COLO829 (cell line): ENCODE measurements at regions not wholly inside any gene's neighbourhood (a gene's known extent, or its start where the extent isn't known, plus 50 kb on each side); places are given as distances from the start of the nearest gene placed in this dataset.

Source experiments
- DNase-seq: peaks from one replicate; pipeline ENCODE4 v3.0.0; 2012; ENCODE audit warnings: low spot score

- DNase-seq, result no peak
These were observed 1253.8 kb downstream of the MRPL39 start for GRCh38 chr21:24353492-24353891.

- no peak for DNase-seq
These were observed 1267.9 kb downstream of the MRPL39 start for GRCh38 chr21:24339406-24339805.

GRCh38 chr21:24336491-24336890 lies 1270.8 kb downstream of the MRPL39 start:
- no peak for DNase-seq

- no peak for DNase-seq
These were observed 1283.7 kb downstream of the MRPL39 start for GRCh38 chr21:24323536-24323935.

GRCh38 chr21:24316277-24316922 lies 1290.9 kb downstream of the MRPL39 start:
- no peak for DNase-seq

- DNase-seq, result no peak
These were observed 1296.5 kb downstream of the MRPL39 start for GRCh38 chr21:24310788-24311187.

- DNase-seq, result no peak
These were observed 1299.1 kb downstream of the MRPL39 start for GRCh38 chr21:24308183-24308582.

GRCh38 chr21:24302400-24302799 lies 1304.9 kb downstream of the MRPL39 start:
- DNase-seq, result no peak

GRCh38 chr21:24298040-24298439 lies 1309.2 kb downstream of the MRPL39 start:
- no peak for DNase-seq

- DNase-seq, result no peak
These were observed 1313.1 kb downstream of the MRPL39 start for GRCh38 chr21:24294171-24294570.

- no peak for DNase-seq
These were observed 1317.0 kb downstream of the MRPL39 start for GRCh38 chr21:24290151-24290833.

GRCh38 chr21:24289539-24289938 lies 1317.7 kb downstream of the MRPL39 start:
- no peak for DNase-seq

GRCh38 chr21:24280596-24280995 lies 1326.7 kb downstream of the MRPL39 start:
- DNase-seq, result no peak

- DNase-seq, result no peak
These were observed 1328.6 kb downstream of the MRPL39 start for GRCh38 chr21:24278711-24279110.

GRCh38 chr21:24276204-24276603 lies 1331.1 kb downstream of the MRPL39 start:
- DNase-seq, result no peak

- no peak for DNase-seq
These were observed 1331.7 kb downstream of the MRPL39 start for GRCh38 chr21:24275616-24276015.

GRCh38 chr21:24272521-24272938 lies 1334.8 kb downstream of the MRPL39 start:
- DNase-seq, result no peak

GRCh38 chr21:24265987-24266386 lies 1341.3 kb downstream of the MRPL39 start:
- no peak for DNase-seq

- DNase-seq, result no peak
These were observed 1346.5 kb downstream of the MRPL39 start for GRCh38 chr21:24260751-24261150.

GRCh38 chr21:24259241-24259640 lies 1348.0 kb downstream of the MRPL39 start:
- DNase-seq, result no peak

GRCh38 chr21:24255591-24255990 lies 1351.7 kb downstream of the MRPL39 start:
- DNase-seq, result no peak

- no peak for DNase-seq
These were observed 1381.8 kb downstream of the MRPL39 start for GRCh38 chr21:24225431-24225830.

GRCh38 chr21:24224422-24224821 lies 1382.9 kb downstream of the MRPL39 start:
- DNase-seq, result no peak

GRCh38 chr21:24223624-24224023 lies 1383.7 kb downstream of the MRPL39 start:
- no peak for DNase-seq
